NCI-H82 treated with DMSO at 0.1 percent for 48 hours (cell line): ENCODE measurements at regions not wholly inside any gene's neighbourhood (a gene's known extent, or its start where the extent isn't known, plus 50 kb on each side); places are given as distances from the start of the nearest gene placed in this dataset.
"Not testable (repeated sequence)": the region's sequence is repeated elsewhere in the genome, so short reads cannot be mapped to it uniquely, and the experiment has no call there.

Source experiments
- DNase-seq: peaks from one replicate; lab custom pipeline; 2025; ENCODE audit not compliant: unreplicated experiment; lab: John Stamatoyannopoulos, UW

DNA sequence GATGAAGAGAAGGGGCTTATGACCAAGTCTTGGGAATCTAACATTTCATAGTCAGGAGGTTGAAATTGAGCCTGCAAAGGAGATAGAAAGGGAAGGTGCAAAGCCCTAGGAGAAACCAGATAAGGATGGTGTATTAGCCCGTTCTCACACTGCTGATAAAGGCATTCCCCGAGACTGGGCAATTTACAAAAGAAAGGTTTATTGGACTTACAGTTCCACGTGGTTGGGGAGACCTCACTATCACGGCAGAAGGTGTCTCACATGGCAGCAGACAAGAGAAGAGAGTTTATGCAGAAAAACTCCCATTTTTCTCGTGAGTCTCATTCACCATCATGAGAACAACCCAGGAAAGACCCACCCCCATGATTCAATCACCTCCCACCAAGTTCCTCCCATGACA is 129.5 kb upstream of the LNX1 start:
- DNase-seq, result no peak

DNA sequence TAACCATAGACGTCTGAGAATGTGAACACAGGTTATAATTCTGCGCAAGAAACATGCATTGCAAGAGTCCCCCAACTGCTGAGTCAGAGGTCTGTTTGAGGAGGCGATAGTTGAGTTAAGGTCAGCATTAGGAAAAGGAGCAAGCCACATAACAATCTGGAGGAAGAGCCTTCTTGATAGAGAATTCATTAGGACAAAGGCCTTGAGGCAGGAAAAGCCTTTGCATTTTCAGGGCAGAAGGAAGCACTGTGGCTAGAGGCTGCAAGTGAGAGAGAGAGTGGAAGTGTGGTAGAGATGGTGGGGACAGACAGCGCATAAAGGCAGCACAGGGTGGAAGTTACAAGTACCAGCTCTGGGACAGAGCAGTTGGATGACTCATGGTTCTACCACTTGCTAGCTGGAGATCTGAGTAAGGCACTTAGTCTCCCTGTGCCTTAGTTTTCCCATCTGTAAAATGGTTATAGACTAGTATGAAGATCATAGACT is 125.8 kb upstream of the LNX1 start:
- DNase-seq, result no peak

DNA sequence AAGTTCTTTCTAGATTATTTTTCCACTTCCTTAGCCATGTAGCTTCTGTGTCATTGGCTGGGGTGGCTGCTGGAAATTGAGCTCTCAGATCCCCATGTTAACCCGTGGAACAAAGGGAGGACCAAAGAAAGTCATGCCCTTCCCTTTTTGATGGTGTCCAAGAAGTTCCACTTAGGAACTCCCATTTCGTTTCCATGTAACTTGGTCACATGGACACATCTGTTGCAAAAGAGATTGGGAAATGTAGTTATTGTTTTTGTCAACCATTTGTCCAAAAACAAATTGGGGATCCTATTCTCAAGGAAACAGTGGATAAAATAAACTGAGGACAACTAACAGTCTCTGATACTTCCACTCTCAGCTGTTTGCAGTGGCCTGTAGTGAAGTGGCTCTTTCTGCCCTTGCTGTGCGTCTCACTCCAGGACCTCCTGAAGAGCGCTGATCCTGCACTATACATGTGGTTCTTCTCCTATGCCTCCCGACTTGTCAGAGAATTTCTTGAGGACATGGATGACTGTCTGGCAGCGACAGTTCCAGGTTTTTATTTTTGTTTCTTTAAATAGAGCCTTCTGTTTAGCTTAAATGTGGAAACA is 125.3 kb upstream of the LNX1 start:
- DNase-seq, result no peak

DNA sequence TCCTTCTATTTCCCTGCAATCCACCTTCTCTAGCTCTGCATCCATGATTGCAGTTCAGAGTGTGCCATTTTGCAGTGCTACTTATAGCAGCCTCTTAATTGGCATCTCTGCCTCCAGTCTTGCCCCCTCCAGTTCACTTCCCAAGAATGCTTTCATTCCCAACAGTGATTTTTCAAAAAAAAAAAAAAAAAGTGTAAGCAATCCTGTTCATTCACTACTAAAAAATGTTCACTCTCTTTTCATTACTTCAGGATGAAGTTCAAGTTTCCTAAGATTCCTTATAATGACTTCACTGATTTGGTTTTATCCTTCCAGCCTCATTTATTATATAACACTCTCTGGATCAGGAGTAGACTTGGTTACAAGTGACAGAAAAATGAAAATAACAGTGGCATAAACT is 124.7 kb upstream of the LNX1 start:
- DNase-seq, result no peak

DNA sequence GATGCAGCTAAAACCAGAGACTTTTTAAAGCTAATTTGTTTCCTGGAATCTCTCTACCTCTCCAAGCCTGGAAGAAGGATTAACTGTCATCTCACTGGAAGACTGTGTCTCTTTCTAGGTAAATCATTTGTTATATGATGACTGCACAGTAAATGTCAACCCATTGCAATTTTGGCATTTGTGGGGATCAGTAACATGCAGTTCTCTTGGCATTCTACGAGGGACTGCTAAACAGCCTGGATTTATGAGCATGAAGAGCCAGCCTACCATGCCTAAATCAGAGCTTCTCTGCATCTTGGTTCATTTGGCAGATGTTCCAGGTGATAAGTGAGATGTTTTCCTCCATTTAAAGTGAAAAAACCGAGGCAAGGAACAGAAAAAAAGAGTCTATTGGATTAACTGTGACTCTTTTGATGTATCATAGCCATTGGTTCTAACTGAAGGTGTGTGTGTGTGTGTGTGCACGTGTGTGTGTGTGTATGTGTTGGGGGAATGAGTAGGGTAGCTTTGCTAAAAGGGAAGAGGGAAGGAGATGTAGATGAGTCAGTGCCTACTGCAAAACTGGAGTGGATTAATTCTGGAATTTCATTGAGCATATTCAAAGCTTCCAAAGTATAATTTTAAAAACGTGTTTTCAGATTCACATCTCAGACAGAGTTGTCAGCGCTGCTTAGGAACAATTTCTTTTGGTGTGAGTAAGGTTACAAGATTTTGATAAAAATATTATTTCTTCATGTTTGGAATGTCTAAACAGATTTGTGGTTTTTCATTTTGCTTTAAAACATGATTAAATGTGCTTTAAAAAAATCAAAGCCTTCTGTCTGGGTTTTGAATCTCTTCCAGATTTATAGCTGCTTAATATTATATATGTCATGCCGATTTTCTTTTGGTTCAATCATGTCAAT is 123.2 kb upstream of the LNX1 start:
- no peak for DNase-seq

DNA sequence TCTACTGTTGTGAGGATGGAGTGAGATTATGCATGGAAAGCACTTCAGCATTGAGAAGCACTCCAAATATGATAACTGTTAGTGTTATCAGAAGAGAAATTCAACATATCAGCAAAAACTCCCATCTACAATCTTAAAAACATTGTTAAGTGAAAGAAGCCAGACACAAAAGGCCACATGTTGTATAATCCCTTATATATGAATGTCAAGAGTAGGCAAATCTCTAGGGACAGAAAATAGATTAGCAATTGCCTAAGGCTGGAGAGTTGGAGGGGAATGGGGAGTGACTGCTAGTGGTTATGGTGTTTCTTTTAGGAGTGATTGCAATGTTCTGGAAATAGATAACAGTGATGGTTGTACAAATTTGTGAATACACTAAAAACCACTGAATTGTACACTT is 122.5 kb upstream of the LNX1 start:
- DNase-seq, result no peak

DNA sequence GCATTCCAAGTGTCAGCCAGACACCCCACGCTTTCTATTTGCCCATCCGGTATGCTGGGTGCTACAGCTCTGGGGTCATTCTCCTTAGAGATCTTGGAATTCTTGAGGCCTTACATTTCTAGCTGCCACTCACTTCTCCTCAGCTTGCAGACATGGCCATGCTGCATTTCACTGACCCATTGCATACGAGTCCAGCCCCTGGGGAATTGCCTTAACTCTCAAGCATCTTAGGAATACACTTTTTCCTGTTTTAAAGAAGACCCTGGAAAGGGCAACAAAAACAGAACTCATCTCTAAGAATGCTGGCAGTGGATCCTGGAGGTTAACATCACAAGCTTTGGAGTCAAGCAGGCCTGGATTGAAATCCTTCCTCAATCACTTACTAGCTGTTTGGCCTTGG is 122.0 kb upstream of the LNX1 start:
- DNase-seq, result no peak

DNA sequence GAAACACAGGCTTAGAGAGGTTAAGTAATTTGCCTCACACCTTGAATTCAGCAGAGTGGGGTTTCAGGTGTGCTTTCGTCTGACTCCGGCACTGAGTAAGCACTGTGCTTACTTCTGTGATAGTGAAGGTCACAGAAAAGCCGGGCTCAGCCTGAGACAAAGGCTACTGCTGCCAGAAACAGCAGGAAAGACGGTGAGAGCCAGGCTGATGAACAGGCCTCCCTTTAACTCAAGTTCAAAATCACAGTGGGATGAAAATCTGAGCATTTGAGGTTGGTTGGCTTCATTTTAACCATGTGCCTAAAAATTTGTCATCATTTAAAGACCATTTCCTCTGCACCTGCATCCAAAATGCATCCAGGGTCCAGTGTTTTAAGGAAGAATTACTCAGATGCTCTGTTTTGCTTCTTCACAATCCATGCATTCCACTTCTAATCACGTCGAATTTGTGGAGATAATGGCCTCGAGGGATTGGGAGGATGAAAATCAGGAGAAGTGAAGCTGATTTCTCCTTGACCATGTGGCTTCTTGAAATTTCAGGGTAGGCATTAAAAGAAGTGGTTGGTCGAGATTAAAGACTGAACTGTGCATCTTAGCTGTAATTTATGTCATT is 121.2 kb upstream of the LNX1 start:
- DNase-seq, result no peak

DNA sequence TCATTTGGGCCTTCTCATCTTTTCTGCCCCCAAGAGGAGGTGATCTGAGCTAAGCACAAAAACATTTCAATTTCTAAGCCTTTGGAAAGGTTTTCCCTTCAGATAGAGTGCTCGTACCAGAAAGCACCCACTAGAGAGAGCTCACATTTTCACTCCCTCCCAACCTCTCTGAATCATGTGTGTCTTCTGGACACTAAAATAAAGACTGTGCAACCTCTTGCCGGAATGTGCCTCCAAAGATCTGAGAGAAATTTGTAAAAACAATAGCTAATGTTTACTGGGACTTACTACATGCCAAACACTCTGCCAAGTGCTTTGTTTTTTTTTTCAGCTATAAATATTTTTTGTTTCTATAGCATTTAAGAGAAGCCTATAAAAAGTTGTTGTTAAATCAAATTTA is 120.6 kb upstream of the LNX1 start:
- DNase-seq, result no peak

DNA sequence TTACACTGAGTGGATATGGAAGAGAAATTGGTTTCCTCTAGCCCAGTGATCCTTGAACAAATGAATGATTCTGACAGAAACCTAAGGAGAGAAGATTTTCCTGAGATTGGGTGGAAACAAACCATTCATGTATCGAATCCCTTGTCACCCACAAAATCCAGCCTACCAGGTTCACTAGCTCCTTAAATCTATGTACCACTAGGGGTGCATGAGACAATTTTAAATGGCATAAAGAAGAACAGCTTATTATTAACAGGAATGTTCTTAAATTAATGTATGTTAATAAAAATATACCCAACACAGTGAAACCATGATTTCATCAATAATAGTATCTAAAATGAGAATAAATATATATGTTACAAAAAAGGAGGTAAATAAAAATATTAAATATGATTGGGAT is 118.4 kb upstream of the LNX1 start:
- no peak for DNase-seq

DNA sequence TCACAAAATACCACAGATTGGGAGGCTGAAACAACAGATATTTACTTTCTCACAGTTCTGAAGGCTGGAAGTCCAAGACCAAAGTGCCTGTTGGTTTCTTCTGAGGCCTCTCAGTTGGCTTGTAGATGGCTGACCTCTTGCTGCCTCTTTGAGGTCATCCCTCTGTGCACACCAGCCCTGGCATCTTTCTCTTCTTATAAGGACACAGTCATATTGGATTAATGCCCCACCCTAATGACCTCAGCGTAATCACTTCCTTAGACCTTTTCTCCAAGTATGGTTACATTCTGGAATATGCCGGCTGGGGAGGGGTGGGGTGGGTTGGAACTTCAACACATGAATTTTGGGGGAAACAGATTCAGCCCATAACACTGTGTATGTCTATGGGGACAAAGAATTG is 116.2 kb upstream of the LNX1 start:
- DNase-seq, result no peak

DNA sequence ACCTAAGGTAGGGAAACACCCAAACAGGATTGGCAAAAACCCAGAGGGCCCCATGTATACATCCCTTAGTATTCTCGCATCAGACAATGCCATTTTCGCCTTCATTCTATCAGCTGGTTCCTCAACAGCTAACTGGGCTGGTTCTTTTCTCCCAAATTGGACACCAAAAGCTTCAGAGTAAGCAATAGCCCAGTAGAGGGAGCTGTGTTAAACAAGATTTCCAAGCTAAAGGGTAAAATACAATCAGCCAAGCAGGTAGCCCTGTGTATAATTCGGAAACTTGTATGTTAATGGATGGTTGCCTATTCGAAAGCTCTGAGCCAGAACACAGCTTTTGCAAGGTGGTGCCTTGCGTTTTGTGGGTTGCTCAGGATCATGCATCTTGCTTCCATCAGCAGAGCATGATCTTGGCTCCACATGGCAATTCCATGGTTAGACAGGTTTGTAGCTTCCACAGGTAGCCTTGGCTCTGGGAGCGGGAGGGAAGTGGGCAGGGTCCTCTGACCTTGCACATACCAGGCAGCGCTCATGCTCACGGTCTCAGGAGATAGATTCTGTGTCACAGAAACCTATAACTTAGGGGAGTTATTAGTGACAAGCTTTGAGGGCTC is 115.2 kb upstream of the LNX1 start:
- DNase-seq, result no peak

DNA sequence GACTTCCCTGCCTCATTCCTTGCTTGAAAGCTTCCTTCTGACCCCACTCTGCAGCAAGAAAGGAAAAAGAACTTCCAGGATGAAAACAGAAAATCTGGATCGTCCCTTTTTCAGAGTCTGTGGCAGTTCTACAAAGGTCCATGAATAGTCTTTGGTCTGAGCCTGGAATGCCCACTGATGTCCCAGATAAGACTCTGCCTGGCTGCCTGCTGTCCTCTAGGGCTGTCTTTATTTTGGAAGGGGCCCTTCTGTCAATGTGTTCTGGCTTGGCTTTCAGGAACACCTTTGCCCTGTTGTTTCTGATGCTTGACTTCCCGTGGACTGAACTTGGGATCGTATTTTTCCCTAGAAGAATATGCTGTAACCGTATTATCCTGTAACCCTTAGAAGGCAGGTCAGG is 114.7 kb upstream of the LNX1 start:
- no peak for DNase-seq

DNA sequence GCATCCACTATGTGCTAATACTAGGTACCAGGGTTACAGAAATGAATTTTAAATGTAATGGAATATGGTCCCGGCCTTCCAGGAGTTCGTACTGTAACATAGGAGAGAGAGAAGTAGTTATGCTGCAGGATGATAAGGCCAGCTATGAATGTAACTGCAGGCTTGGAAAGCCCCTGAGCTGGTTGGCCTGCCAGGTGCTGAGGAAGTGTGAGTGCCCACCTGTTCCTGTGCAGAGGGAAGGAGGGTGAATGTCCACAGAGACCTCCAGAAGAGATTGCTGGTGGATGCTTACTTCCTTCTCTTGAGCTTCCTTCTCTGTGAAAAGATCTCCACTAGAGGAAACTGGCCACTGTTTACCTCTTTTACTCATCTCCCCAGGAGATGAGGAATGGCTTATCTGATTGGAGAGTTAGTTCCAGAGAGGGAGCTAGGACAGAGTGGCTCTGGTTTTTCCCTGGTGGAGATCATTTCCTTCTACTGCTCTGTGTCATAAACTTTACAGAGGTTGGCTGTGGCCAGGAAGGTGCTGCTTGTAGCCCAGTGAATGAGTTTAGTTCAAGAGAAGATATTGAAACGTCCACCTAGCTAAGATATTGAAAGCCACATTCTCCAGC is 114.0 kb upstream of the LNX1 start:
- DNase-seq, result no peak

DNA sequence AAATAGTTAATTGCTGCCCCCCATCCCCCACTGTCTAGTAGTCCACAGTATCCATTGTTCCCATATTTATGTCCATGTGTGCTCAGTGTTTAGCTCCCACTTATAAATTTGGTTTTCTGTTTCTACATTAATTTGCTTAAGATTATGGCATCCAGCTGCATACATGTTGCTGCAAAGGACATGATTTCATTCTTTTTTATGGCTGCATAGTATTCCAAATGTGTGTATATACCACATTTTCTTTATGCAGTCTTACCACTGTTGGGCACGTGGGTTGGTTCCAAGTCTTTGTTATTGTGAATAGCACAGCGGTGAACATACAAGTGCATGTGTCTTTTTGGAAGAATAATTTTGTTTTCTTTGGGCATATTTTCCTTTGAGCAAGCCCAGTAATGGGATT is 113.0 kb upstream of the LNX1 start:
- no peak for DNase-seq

DNA sequence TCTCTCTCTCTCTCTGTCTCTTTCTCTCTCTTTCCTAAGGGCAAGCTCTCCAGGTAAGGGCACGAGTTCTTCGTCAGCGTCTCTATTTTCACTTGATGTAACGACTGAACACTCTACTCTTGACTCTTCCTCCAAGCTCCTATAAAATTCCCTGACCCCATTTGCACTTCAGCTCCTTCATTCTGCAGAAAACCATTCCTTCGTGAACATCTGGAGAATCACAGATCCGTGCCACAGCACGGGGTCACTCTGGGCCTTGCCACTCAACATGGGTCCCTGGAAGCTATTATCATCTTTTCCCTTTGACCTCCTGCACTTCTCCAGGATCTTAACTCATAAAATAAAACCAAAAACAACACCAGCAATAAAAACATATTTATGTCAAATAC is 112.0 kb upstream of the LNX1 start:
- DNase-seq, result no peak

DNA sequence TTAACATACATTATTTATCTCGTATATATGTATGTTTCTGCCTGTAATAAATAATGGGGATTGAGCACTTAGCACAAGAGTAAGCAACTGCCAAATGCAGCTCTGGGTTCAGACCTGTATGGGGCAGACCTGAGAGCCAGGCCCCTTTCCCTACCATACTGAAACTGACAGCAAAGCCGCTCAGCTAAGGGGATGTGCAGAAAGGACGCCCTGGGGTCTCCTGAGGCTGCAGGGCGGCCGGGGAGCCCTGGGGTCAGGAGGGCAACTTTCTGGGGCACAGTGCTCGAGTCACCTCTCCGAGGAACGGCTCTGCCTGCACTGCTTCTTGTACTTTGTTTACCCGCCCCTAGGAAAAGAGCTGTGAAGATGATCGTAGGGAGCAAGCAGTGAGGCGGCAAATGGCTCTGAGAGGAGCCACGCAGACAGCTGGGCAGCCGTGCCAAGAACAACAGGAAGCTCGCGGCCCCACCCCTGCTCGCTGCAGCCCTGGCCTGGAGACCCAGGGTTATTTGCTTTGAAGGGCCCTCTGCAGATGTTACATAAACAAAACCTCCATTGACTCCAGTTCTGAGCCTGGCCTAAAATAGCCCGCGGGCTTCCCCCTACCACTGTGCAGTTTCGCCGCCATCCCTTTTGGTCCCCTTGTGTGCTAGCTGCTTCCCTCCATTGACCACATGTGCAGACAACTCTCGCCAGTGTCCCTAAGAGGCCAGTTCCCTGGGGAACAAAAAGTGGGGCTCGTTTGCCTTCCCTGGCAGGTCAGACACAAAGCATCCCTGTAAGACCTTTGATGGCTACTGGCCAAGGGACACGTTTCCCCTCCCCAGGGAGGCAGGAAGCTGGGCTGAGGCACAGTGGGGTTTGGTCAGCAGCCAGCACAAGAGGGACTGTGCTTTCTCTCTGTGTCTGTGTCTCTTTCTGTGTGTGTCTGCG is 111.3 kb upstream of the LNX1 start:
- DNase-seq, result no peak

DNA sequence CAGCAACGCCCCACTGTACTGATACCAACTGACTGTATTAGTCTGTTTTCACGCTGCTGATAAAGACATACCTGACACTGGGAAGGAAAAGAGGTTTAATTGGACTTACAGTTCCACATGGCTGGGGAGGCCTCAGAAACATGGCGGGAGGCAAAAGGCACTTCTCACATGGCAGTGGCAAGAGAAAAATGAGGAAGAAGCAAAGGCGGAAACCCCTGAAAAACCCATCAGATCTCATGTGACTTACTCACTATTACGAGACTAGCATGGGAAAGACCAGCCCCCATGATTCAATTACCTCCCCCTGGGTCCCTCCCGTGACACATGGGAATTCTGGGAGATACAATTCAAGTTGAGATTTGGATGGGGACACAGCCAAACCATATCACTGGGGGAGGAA is 110.0 kb upstream of the LNX1 start:
- DNase-seq, result not testable (repeated sequence)

DNA sequence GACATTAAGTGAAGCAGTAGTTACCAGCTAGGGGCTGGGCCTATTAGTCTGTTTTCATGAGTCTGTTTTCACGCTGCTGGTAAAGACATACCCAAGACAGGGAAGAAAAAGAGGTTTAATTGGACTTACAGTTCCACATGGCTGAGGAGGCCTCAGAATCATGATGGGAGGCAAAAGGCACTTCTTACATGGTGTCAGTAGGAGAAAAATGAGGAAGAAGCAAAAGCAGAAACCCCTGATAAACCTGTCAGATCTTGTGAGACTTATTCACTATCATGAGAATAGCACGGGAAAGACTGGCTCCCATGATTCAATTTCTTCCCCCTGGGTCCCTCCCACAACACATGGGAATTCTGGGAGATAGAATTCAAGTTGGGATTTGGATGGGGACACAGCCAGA is 108.0 kb upstream of the LNX1 start:
- not testable (repeated sequence) for DNase-seq

DNA sequence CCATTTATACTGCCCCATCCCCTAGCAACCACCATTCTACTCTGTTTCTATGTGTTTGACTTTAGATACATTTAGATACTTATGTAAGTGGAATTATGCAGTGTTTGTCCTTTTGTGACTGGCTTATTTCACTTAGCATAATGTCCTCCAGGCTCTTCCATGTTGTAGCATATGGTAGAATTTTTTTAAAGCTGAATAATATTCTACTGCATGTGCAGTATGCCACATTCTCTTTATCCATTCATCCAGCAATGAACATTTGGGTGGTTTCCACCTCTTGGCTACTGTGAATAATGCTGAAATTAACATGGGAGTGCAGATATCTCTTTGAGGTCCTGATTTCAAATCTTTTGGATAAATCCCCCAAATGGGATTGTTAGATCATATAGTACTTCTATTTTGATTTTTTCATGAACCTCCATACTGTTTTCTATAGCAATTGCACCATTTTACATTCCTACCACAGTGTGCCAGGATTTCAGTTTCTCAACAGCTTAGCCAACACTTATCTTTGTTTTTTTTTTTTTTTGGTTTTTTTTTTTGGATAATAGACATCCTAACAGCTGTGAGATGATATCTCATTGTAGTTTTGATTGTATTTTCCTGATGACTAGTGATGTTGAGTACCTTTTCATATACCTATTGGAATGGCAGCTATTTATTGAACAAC is 105.9 kb upstream of the LNX1 start:
- DNase-seq, result no peak
